22Rv1 (cell line): ENCODE measurements at regions not wholly inside any gene's neighbourhood (a gene's known extent, or its start where the extent isn't known, plus 50 kb on each side); places are given as distances from the start of the nearest gene placed in this dataset.

ENCODE experiments used
- CTCF ChIP-seq: fragments of 450-650 bp; IDR thresholded peaks from 2 replicates; pipeline ENCODE4 v1.5.1; 2017; ENCODE audit warnings: mild to moderate bottlenecking
- ZFX ChIP-seq: fragments of 450-650 bp; IDR thresholded peaks from 2 replicates; pipeline ENCODE4 v1.6.1; 2017; ENCODE audit warnings: antibody characterized with exemption, borderline replicate concordance

- no peak for TF ChIP-seq CTCF
- no peak for TF ChIP-seq ZFX
These were observed 453.0 kb downstream of the ADAMTS20 start for GRCh38 chr12:43098766-43099550.
